DOHH2 (cell line): ENCODE measurements at regions not wholly inside any gene's neighbourhood (a gene's known extent, or its start where the extent isn't known, plus 50 kb on each side); places are given as distances from the start of the nearest gene placed in this dataset.

ENCODE experiments used
- H3F3A ChIP-seq: fragments of 200-600 bp; sonication (generic), shearing (Covaris generic); 2 replicates; pipeline ENCODE4 v1.6.0; 2016; ENCODE audit warnings: antibody characterized with exemption, mild to moderate bottlenecking; ENCODE audit not compliant: control insufficient read depth, insufficient read depth
- H3K27ac ChIP-seq: fragments of 200-600 bp; sonication (generic); 2 replicates; pipeline ENCODE4 v1.5.1; 2014; ENCODE audit warnings: low read depth, mild to moderate bottlenecking, low read length, moderate library complexity
- H3K27me3 ChIP-seq: fragments of 200-600 bp; sonication (generic); 2 replicates; pipeline ENCODE4 v1.6.1; 2014; ENCODE audit warnings: mild to moderate bottlenecking, low read length, mixed read lengths; ENCODE audit not compliant: control insufficient read depth
- H3K36me3 ChIP-seq: fragments of 200-600 bp; sonication (generic); 2 replicates; pipeline ENCODE4 v1.6.1; 2014; ENCODE audit warnings: mild to moderate bottlenecking, low read length, moderate library complexity, mixed read lengths; ENCODE audit not compliant: control insufficient read depth
- H3K4me1 ChIP-seq: fragments of 200-600 bp; sonication (generic); 2 replicates; pipeline ENCODE4 v1.6.1; 2014; ENCODE audit warnings: mild to moderate bottlenecking, low read length, mixed read lengths; ENCODE audit not compliant: control insufficient read depth
- H3K4me2 ChIP-seq: fragments of 200-600 bp; sonication (generic); 2 replicates; pipeline ENCODE4 v1.6.0; 2014; ENCODE audit warnings: mild to moderate bottlenecking, low read length, moderate library complexity
- H3K4me3 ChIP-seq: fragments of 200-600 bp; sonication (generic); 2 replicates; pipeline ENCODE4 v1.5.1; 2014; ENCODE audit warnings: mild to moderate bottlenecking, low read length, mixed read lengths
- H3K79me2 ChIP-seq: fragments of 200-600 bp; sonication (generic); 2 replicates; pipeline ENCODE4 v1.6.1; 2014; ENCODE audit warnings: mild to moderate bottlenecking, low read length, mixed read lengths; ENCODE audit not compliant: control insufficient read depth
- H3K9me2 ChIP-seq: fragments of 200-600 bp; sonication (generic); replicated peaks from 2 replicates; pipeline ENCODE4 v1.6.1; 2014; ENCODE audit warnings: mild to moderate bottlenecking, low read length, mixed read lengths; ENCODE audit not compliant: control insufficient read depth
- H3K9me3 ChIP-seq: fragments of 200-600 bp; sonication (generic); 2 replicates; pipeline ENCODE4 v1.6.1; 2014; ENCODE audit warnings: antibody characterized with exemption, low read length, mixed read lengths; ENCODE audit not compliant: control insufficient read depth, insufficient read depth
- H4K20me1 ChIP-seq: fragments of 200-600 bp; sonication (generic); 2 replicates; pipeline ENCODE4 v1.6.0; 2014; ENCODE audit warnings: low read depth, mild to moderate bottlenecking, antibody characterized with exemption, low read length, moderate library complexity; ENCODE audit not compliant: control insufficient read depth, insufficient read depth
- CTCF ChIP-seq: fragments of 200-600 bp; sonication (generic); IDR thresholded peaks from one replicate; pipeline ENCODE4 v1.5.1; 2014; ENCODE audit warnings: antibody characterized with exemption, mild to moderate bottlenecking, low read depth, low read length; ENCODE audit not compliant: poor library complexity, severe bottlenecking
- EZH2phosphoT487 ChIP-seq: fragments of 200-600 bp; sonication (generic); IDR thresholded peaks from 2 replicates; pipeline ENCODE4 v1.6.1; 2017; ENCODE audit warnings: borderline replicate concordance, mild to moderate bottlenecking, antibody characterized with exemption, low read length, moderate library complexity, mixed read lengths

GRCh38 chr4:181261279-181261678 is 981.9 kb upstream of the TENM3 start:
- Histone ChIP-seq H3K27ac (no peak overlapping the region), H3K4me1 (no peaks in the 10 kb centered on the region), H3K4me2 (no peak overlapping the region), H3K79me2 (no peaks in the 10 kb centered on the region), H3K27me3 (no peaks in the 10 kb centered on the region), H3K9me3 (no peaks in the 10 kb centered on the region), H4K20me1 (no peaks in the 10 kb centered on the region), H3K9me2 (no peaks in the 10 kb centered on the region), H3K36me3 (no peaks in the 10 kb centered on the region), H3F3A (no peaks in the 10 kb centered on the region), H3K4me3 (no peak overlapping the region)
- TF ChIP-seq CTCF (no peak), EZH2phosphoT487 (no peak)

DNA sequence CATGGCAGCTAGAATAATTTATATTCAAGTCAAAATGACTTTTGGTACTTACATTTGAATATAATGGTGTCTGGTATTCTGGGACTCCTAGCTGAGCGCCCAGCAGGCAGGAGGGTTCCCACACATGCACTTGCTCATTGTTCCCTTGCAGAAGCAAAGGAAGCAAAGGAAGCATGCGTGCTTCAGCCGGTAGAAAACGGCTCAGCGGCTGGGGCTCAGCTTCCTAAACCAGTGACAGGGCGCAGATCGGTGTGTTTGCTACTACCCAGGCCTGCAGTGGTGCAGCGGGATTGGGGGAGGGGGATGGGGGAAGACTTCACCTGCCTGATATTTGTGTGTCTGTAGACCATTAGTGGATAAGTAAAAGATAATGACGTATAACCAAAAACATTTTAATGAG is 978.3 kb upstream of the TENM3 start:
- H3K4me1 ChIP-seq = no peaks in the 10 kb centered on the region
- H3K27me3 ChIP-seq = no peaks in the 10 kb centered on the region
- no peak overlapping the region for H3K27ac ChIP-seq
- no peaks in the 10 kb centered on the region for H3K9me2 ChIP-seq
- H3K4me3 ChIP-seq = no peak overlapping the region
- no peaks in the 10 kb centered on the region for H3K79me2 ChIP-seq
- TF ChIP-seq CTCF (no peak), EZH2phosphoT487 (no peak)
- H3K36me3 ChIP-seq = no peaks in the 10 kb centered on the region
- no peaks in the 10 kb centered on the region for H3F3A ChIP-seq
- H4K20me1 ChIP-seq = no peaks in the 10 kb centered on the region
- no peak overlapping the region for H3K4me2 ChIP-seq
- no peaks in the 10 kb centered on the region for H3K9me3 ChIP-seq

DNA sequence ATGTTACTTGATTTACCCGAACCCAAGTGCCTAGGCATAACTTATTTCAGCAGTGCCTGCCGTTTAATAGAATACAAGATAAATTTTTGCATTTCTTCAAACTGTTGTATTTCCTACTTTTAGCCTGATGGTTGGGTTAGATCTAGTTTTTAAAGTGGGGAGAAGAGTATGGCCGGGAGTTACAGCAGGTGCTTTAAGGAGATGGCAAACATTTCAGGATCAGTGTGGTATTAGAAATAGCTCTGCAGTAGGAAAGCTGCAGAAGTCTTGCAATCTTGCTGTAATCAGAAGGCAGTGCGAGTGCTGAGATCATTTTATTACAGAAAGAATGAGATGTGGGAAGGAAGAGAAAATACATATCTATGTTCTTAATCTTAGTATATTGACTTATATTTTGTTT is 977.8 kb upstream of the TENM3 start:
- no peaks in the 10 kb centered on the region for H3K9me2 ChIP-seq
- TF ChIP-seq CTCF = no peak
- no peak for TF ChIP-seq EZH2phosphoT487
- H3K27ac ChIP-seq = no peak overlapping the region

More for the DNA sequence above, 977.8 kb upstream of the TENM3 start:
- Histone ChIP-seq H3K9me3 (no peaks in the 10 kb centered on the region), H4K20me1 (no peaks in the 10 kb centered on the region), H3K36me3 (no peaks in the 10 kb centered on the region), H3F3A (no peaks in the 10 kb centered on the region), H3K4me1 (no peaks in the 10 kb centered on the region), H3K27me3 (no peaks in the 10 kb centered on the region), H3K4me2 (no peak overlapping the region), H3K4me3 (no peak overlapping the region), H3K79me2 (no peaks in the 10 kb centered on the region)
